HG03558 (cell line): ENCODE measurements at regions not wholly inside any gene's neighbourhood (a gene's known extent, or its start where the extent isn't known, plus 50 kb on each side); places are given as distances from the start of the nearest gene placed in this dataset.

Source experiments
- ATAC-seq: cut with Tn5 transposase; IDR thresholded peaks from one replicate; pipeline ENCODE4 v1.9.1; 2021; ENCODE audit warnings: moderate number of reproducible peaks; ENCODE audit not compliant: unreplicated experiment; ENCODE audit errors: extremely low read depth

DNA sequence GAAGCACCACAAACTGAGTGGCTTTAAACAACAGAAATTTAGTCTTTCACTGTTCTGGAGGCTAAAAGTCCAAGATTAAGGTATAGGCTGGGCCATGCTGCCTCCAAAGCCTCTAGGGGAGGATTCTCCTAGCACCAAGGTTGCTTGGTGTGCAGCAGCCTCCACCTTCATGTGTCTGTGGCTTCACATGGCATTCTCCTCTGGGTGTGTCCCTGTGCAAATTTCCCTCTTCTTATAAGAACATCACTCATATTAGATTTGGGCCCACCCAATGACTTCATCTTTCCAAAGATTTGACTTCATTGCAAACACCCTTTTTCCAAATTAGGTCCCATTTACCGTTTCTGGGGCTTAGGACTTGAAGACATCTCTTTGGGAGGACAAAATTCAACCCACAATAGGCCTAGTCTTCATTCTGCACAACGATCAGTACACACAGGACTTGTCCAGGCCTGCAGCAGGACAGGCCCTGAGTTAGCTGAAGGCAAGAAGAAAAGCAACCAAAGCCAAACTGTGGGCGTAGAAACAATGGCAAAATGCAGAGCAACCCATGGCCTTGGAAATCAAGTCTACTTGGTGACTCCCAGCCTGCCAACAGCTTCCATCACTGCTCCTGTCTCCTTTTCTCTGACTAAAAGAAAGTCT, 521.2 kb upstream of the NBEA start:
- ATAC-seq: no peak

- ATAC-seq: no peak
Measured at GRCh38 chr13:34421347-34421719, 520.7 kb upstream of the NBEA start.

DNA sequence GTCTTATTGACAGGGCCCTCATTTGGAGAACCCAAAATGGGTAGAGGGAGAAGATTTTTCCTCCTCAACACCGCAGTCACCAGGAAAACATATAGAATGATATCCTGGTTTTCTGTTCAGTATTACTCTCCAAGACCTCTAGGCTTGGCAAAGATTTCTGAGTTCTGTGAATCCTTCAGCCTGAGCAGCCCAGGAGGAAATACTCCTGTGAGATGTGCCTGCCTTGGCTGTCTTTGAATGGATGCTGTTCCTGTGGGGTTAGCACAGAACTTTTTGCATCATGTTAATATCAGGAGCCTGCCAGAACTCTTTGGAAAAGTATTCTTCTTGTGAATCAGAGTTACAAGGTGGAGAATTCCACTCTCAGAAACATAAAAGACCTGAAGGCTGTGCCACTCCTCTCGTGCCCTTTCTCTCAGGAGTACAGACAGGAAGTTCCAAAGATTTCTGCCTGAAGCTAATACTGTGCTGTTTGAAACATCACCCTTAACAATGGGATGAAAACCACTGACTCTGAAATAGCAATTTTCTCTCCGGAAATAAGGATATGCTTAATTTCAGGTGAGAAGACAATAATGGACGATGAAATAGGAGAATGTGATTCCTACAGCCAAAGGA, 520.1 kb upstream of the NBEA start:
- ATAC-seq: no peak

DNA sequence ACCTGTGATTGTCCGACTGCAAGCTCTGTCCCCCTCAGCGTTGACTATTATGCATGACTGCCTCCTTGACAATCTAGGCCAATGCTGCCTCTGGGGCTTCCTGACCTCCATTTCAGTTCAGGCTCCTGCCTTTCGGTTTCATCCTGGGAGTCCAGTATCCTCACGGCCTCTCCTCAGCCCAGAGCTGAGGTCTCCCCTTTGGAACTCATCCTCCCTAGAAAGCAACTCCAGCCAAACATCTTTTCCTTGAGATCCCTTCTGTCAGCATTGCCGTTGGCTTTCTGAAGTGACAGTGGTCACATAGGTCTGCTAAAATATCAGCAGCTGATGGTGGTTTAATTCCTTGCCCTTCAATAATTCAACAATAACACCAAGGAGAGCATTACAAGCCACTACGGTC, 519.1 kb upstream of the NBEA start:
- ATAC-seq: no peak

GRCh38 chr13:34425327-34425949, 516.6 kb upstream of the NBEA start:
- no peak for ATAC-seq

- no peak for ATAC-seq
Measured at GRCh38 chr13:34428911-34429310, 513.2 kb upstream of the NBEA start.

- no peak for ATAC-seq
Measured at GRCh38 chr13:34430294-34430693, 511.8 kb upstream of the NBEA start.

GRCh38 chr13:34431827-34432581, 510.1 kb upstream of the NBEA start:
- no peak for ATAC-seq

DNA sequence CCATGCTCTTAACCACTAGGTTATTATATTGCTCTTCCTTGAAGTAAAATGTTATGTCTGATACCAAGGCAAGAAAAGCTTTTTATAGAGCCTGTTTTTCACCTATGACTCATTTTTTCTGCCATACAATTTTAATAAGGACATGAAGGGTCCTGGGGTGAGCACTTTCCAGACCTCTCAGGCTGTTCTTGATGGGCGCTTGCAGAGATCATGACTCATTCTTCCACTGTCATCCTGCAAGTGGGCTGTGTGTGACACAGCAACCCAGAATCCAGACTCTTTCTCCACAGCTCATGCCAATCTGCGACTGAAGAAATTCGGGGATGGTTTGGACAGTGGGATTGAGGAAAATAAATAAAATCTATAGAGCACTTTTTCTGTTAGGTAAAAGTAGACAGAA, 506.7 kb upstream of the NBEA start:
- ATAC-seq: no peak

DNA sequence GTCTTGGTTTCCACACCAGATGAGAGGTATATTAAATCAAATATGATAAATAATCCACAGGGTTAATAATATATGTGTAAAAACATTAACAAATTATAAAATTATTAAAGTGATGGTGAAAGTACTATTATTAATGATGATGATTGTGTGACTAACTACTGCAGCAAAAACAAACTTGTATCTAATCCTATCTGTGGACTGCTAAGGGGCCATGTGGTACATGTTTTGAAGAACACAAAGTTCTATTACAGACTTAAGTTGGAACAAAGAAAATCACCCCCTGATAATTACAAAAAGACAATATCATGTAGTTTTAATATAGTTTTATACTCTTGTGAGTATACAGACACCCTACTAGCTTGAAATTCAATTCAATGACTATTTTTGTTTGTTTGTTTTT, 504.2 kb upstream of the NBEA start:
- ATAC-seq: no peak

- ATAC-seq: no peak
Measured at GRCh38 chr13:34452831-34453230, 489.2 kb upstream of the NBEA start.

GRCh38 chr13:34458756-34459715, 483.0 kb upstream of the NBEA start:
- no peak for ATAC-seq

DNA sequence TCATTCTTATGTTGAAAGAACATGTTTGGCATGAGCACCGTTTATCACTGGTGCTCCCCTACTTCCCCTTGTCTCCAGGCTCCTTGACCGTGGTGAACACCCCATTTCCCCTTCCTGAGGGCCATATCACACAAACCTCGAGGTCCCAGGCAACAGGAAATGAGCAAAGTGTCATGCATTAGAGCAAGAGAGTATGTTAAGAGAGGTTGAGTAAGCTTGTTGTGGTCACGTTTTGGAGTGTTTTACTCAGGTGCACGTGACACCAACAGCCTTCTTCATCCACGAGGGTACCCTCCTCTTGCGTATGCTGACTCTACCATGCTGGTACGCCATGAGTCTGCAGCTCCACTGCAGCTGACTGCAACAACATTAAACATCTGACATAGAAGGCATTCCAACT, 482.2 kb upstream of the NBEA start:
- no peak for ATAC-seq

- no peak for ATAC-seq
Measured at GRCh38 chr13:34462843-34463242, 479.2 kb upstream of the NBEA start.

GRCh38 chr13:34464011-34464410, 478.1 kb upstream of the NBEA start:
- ATAC-seq: no peak

DNA sequence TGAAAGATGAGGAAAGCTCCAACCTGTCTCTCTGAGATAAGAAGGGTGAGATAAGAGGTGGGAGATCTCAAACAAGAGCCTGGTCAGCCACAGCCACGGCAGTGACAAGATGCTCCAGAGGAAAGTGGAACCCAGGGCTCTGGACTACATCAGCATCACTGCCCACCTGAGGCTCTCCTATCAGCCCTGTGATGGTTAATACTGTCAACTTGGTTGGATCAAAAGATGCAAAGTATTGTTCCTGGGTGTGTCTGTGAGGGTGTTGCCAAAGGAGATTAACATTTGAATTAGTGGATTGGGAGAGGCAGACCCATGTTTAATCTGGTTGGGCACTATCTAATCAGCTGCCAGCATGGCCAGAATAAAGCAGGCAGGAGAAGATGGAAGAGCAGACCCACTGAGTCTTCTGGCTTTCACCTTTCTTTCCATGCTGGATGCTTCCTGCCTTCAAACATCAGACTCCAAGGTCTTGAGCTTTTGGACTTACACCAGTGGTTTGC, 476.6 kb upstream of the NBEA start:
- ATAC-seq: no peak

- no peak for ATAC-seq
Measured at GRCh38 chr13:34466301-34466700, 475.8 kb upstream of the NBEA start.

- no peak for ATAC-seq
Measured at GRCh38 chr13:34467450-34468083, 474.5 kb upstream of the NBEA start.

DNA sequence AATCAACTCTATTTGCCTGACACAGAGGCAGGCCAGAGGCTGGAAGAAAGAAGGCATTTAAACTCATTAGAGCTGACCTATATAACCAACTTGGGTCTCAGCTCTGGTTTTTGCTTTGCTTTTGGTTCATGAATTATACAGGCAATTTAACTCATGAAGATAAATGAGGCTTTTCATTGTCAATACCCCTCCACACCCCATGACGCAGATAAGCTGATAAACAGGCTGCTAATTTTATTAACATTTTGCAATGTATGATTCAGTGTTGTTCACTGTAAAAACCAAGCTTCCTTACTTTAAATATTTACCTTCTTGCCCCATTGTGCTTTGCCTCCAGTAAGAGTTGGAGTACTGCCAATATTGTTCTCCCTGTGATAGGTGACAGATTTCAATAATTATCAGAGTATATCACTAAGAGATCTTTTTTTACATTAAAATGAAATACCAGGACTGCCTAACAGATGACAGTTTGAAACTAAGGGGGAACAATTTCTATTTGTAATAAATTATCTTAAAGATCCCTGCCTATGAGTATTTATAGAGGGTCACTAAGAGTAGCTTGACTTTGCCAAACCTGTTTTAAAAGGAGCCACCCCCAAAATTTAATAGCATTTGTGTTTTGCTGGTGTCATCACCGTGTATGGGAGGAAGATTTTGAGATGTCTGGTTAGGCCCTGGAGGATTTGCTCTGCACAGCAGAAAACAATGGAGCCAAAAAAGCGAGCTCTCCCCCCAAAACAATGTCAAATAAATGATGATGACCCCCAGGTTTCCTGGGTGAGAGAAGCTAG, 472.7 kb upstream of the NBEA start:
- no peak for ATAC-seq
